Gastrocnemius medialis (tissue), 4 donors: ENCODE measurements at regions not wholly inside any gene's neighbourhood (a gene's known extent, or its start where the extent isn't known, plus 50 kb on each side); places are given as distances from the start of the nearest gene placed in this dataset.

Source experiments
- ATAC-seq, 2 donors: fragments of 150-250 bp; one replicate each; pipeline ENCODE4 v1.9.1; 2016
- DNase-seq, 2 donors: peaks; one replicate each; pipeline ENCODE4 v3.0.0-alpha.2; 2019
- H3K27ac ChIP-seq, 4 donors: fragments of 200-600 bp; sonication (generic); 1 replicate in 1 of 4; 2 replicates in 3 of 4; pipeline ENCODE4 v1.5.1; 2016 to 2018; ENCODE audit warnings: mild to moderate bottlenecking in 2 of 4, moderate library complexity in 1 of 4
- H3K27me3 ChIP-seq, 3 donors: fragments of 200-600 bp; sonication (generic) in 2 of 3; 1 replicate in 1 of 3; 2 replicates in 2 of 3; pipeline versions ENCODE4 v1.5.1 to v1.6.0; 2016 to 2019; ENCODE audit warnings: mild to moderate bottlenecking in 1 of 3, moderate library complexity in 1 of 3
- H3K36me3 ChIP-seq, 2 donors: fragments of 200-600 bp; sonication (generic) in 1 of 2; one replicate each; pipeline ENCODE4 v1.5.1; 2017 to 2018
- H3K4me1 ChIP-seq, 2 donors: fragments of 200-600 bp; sonication (generic) in 1 of 2; one replicate each; pipeline ENCODE4 v1.5.1; 2016 to 2017; ENCODE audit warnings: mild to moderate bottlenecking in 2 of 2
- H3K4me3 ChIP-seq, 4 donors: fragments of 200-600 bp; sonication (generic) in 3 of 4; 1 replicate in 1 of 4; 2 replicates in 3 of 4; pipeline ENCODE4 v1.5.1; 2016 to 2019; ENCODE audit warnings: mild to moderate bottlenecking in 2 of 4
- H3K9me3 ChIP-seq, 3 donors: fragments of 200-600 bp; sonication (generic) in 2 of 3; 1 replicate in 1 of 3; 2 replicates in 2 of 3; pipeline ENCODE4 v1.5.1; 2016 to 2019
- POLR2A ChIP-seq, 2 donors: fragments of 450-650 bp; IDR thresholded peaks; one replicate each; pipeline ENCODE4 v1.6.1; 2017; ENCODE audit warnings: antibody characterized with exemption in 2 of 2, mild to moderate bottlenecking in 2 of 2, moderate library complexity in 2 of 2
- in situ Hi-C, 4 donors: fragments of 200-750 bp; cut with MboI; loops; one replicate each; pipeline versions ENCODE4 v1.15.0 to v1.8.0; 2017; ENCODE audit warnings: low sequenced_read_pairs in 4 of 4
- intact Hi-C: fragments of 100-400 bp; cut with DNase I; formaldehyde crosslinking; loops from one replicate; pipeline ENCODE4 v1.15.1; 2023; ENCODE audit warnings: low total_unique reads
- TF ChIP-seq, protein P1 (sequence below), 5 experiments: fragments of 450-650 bp in 3 of 5; fragments of 200-600 bp in 2 of 5; sonication (generic) in 2 of 5; IDR thresholded peaks in 4 of 5; conservative IDR thresholded peaks in 1 of 5; 1 replicate in 4 of 5; 2 replicates in 1 of 5; pipeline ENCODE4 v1.5.1; 2016 to 2019; ENCODE audit warnings: antibody characterized with exemption in 5 of 5, mild to moderate bottlenecking in 3 of 5, moderate library complexity in 3 of 5

DNA sequence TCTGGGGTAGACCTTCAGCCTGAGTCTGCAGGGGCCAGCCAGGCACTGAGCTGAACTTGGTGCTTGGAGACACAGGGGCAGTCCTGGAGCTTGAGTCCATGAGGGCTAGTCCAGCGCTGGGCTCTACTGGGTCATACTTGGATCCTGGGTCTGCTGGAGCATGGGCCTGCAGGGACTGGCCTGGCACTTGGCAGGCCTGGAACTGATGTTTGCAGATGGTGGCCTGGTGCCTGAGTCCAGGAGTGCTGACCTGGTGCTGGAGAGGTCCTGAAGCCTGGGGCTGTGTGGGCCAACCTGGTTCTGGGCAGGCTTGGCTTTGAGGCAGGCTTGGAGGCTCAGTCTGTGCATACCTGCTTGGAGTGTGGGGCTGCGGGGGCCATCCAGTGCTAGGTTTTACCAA, 143.4 kb upstream of the DSCAM start:
- H3K9me3 ChIP-seq, result no peaks in the 10 kb centered on the region
- no peak for ATAC-seq
- no peaks in the 10 kb centered on the region for H3K27me3 ChIP-seq
- H3K36me3 ChIP-seq, result no peaks in the 10 kb centered on the region
- intact Hi-C loops, result no loop called here
- H3K4me3 ChIP-seq, result no peak overlapping the region
- in situ Hi-C loops, result no loop called here
- DNase-seq, result no peak
- no peaks in the 10 kb centered on the region for H3K4me1 ChIP-seq
- no peak overlapping the region for H3K27ac ChIP-seq
- no peak for TF ChIP-seq POLR2A (IDR thresholded peaks at IDR 0.05)
- TF ChIP-seq, protein P1, sequence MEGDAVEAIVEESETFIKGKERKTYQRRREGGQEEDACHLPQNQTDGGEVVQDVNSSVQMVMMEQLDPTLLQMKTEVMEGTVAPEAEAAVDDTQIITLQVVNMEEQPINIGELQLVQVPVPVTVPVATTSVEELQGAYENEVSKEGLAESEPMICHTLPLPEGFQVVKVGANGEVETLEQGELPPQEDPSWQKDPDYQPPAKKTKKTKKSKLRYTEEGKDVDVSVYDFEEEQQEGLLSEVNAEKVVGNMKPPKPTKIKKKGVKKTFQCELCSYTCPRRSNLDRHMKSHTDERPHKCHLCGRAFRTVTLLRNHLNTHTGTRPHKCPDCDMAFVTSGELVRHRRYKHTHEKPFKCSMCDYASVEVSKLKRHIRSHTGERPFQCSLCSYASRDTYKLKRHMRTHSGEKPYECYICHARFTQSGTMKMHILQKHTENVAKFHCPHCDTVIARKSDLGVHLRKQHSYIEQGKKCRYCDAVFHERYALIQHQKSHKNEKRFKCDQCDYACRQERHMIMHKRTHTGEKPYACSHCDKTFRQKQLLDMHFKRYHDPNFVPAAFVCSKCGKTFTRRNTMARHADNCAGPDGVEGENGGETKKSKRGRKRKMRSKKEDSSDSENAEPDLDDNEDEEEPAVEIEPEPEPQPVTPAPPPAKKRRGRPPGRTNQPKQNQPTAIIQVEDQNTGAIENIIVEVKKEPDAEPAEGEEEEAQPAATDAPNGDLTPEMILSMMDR (IDR thresholded peaks at IDR 0.05 in 4 of 5, conservative IDR thresholded peaks at IDR 0.05 in 1 of 5), result no peak

DNA sequence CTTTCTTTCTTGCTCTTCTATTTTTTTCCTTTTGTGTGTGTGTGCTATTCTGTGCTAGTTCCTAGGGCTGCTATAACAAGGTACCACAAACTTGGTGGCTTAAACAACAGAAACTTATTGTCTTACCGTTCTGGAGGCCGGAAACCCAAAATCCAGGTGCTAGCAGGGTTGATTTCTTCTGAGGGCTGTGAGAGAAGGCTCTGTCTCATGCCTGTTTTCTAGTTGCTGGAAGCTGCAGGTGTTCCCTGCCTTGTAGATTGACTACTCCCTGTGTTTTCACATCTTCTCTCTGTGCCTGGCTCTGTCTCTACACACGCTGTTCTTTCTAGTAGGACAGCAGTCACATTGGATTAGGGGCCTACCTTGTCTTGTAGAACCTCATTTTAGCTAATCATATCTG, 150.9 kb upstream of the DSCAM start:
- DNase-seq, result no peak
- no peak for TF ChIP-seq POLR2A (IDR thresholded peaks at IDR 0.05)
- TF ChIP-seq, protein P1 (IDR thresholded peaks at IDR 0.05 in 4 of 5, conservative IDR thresholded peaks at IDR 0.05 in 1 of 5), result no peak
- Histone ChIP-seq H3K36me3 (no peaks in the 10 kb centered on the region), H3K27me3 (no peaks in the 10 kb centered on the region), H3K4me1 (no peaks in the 10 kb centered on the region), H3K27ac (no peak overlapping the region), H3K9me3 (peaks cover 0 to 5% (median 0%) of the 10 kb centered on the region in 3 donors), H3K4me3 (no peak overlapping the region)
- in situ Hi-C loops, result no loop called here
- intact Hi-C loops, result no loop called here
- no peak for ATAC-seq

DNA sequence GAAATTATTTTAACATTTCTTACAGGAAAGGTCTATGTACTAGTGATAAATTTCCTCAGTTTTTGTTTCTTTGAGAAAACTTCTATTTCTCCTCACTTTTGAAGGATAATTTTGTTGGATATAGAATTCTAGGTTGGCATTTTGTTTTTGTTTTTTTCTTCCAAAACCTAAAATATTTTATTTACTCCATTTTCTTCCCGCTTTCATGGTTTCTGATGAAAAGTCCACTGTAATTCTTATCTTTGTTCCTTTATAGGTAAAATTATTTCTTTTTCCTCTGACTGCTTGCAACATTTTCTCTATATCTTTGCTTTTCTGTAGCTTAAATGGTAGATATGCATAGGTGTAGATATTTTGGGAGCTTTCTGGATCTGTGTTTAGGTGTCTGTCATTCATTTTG, 153.9 kb upstream of the DSCAM start:
- Histone ChIP-seq H3K4me3 (no peak overlapping the region), H3K27ac (no peak overlapping the region), H3K4me1 (no peaks in the 10 kb centered on the region), H3K9me3 (peaks cover 0 to 5% (median 0%) of the 10 kb centered on the region in 3 donors), H3K36me3 (no peaks in the 10 kb centered on the region), H3K27me3 (no peaks in the 10 kb centered on the region)
- no peak for ATAC-seq
- intact Hi-C loops (no loop called here), in situ Hi-C loops (no loop called here)
- no peak for TF ChIP-seq POLR2A (IDR thresholded peaks at IDR 0.05)
- TF ChIP-seq, protein P1 (IDR thresholded peaks at IDR 0.05 in 4 of 5, conservative IDR thresholded peaks at IDR 0.05 in 1 of 5), result no peak
- DNase-seq, result no peak

DNA sequence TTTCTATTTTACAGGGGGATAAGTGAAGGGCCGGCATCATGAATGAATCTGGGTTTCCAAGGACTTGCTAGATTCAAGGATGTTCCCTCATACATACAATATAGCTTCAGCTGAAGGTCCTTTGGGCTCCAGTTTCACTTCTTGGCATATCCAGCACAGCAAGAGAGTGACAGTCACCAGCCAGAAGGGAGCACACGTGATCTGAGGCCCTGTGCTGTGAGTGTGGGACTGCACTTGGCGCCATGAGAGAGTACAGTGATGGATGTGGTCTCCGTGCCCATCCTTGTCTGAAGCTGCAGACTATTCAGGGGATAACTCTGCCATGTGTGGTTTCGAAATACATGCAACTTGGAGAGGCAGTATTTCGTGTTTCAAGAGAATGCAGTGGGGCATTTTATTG, 159.7 kb upstream of the DSCAM start:
- in situ Hi-C loops (no loop called here), intact Hi-C loops (no loop called here)
- Histone ChIP-seq H3K9me3 (no peaks in the 10 kb centered on the region), H3K27ac (no peak overlapping the region), H3K27me3 (peaks cover 0 to 3% (median 0%) of the 10 kb centered on the region in 3 donors), H3K36me3 (no peaks in the 10 kb centered on the region), H3K4me3 (no peak overlapping the region), H3K4me1 (no peaks in the 10 kb centered on the region)
- TF ChIP-seq, protein P1 (IDR thresholded peaks at IDR 0.05 in 4 of 5, conservative IDR thresholded peaks at IDR 0.05 in 1 of 5), result no peak
- TF ChIP-seq POLR2A (IDR thresholded peaks at IDR 0.05), result no peak
- no peak for DNase-seq
- no peak for ATAC-seq

DNA sequence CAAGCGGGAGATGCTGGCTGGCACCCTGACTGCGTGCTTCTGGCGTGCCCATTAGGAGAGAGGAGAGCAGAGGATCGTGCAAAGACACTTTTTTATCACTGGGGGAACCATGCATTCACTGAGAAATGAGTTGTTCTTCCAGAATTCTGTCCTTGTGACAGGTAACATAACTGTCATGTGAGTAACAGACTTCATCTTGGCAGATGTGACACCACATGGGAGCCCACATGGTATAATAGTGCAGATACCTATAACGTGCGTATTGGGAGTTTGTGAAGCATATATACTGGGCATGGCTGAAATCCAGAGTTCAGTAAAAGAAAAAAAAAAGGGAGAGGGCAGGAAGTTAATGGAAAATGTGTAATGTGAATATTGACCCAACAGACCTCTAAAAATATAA, 159.6 kb upstream of the BACE2 start:
- intact Hi-C loops, result no loop called here
- H3K4me3 ChIP-seq, result no peak overlapping the region
- in situ Hi-C loops, result no loop called here
- ATAC-seq, result no peak
- H3K4me1 ChIP-seq, result no peaks in the 10 kb centered on the region
- TF ChIP-seq, protein P1 (IDR thresholded peaks at IDR 0.05 in 4 of 5, conservative IDR thresholded peaks at IDR 0.05 in 1 of 5), result no peak
- no peak for TF ChIP-seq POLR2A (IDR thresholded peaks at IDR 0.05)
- no peaks in the 10 kb centered on the region for H3K36me3 ChIP-seq
- H3K9me3 ChIP-seq, result no peaks in the 10 kb centered on the region
- H3K27ac ChIP-seq, result no peak overlapping the region
- DNase-seq, result no peak
- H3K27me3 ChIP-seq, result peaks cover 0 to 3% (median 0%) of the 10 kb centered on the region in 3 donors
